ENCODE measurements at regions not wholly inside any gene's neighbourhood (a gene's known extent, or its start where the extent isn't known, plus 50 kb on each side); places are given as distances from the start of the nearest gene placed in this dataset.

GRCh38 chr4:135281230-135281629 is 1079.6 kb upstream of the PABPC4L start:
- Histone ChIP-seq H3K4me1 (no peaks in the 10 kb centered on the region), H3K27ac (no peak overlapping the region), H3K4me3 (no peak overlapping the region), H3K36me3 (no peaks in the 10 kb centered on the region), H3K9me3 (no peaks in the 10 kb centered on the region), H3K27me3 (replicated peaks in 1 of 7) (no peaks in the 10 kb centered on the region)
- WGBS, 5 donors: 76 to 89% (median 84%) methylated on average over 3 of the region's 3 CpGs
- DNase-seq: no peak
- TF ChIP-seq CTCF (IDR thresholded peaks at IDR 0.05 in 8 of 11, conservative IDR thresholded peaks at IDR 0.05 in 3 of 11) (no peak), POLR2AphosphoS5 (IDR thresholded peaks at IDR 0.05) (no peak), POLR2A (IDR thresholded peaks at IDR 0.05) (no peak)
- intact Hi-C loops (cut with DNase I; ENCODE audit: low total_unique reads): no loop called here

DNA sequence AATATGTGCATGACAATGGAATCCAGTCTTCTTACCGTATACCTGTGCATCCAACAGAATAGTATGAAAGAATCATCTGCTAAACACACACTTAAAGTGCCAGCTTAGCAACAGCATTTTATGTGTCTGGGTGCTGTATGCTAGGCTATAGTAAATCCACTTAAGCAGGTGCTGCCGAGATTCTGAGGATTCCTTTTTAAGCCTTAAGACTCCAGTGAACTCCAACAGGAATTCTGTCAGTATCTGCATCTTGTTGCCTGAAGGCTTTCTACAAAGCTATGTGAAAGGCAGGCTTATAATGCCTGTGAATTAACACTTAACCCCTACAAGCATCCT is 1076.4 kb upstream of the PABPC4L start:
- TF ChIP-seq POLR2A (IDR thresholded peaks at IDR 0.05) (no peak), POLR2AphosphoS5 (IDR thresholded peaks at IDR 0.05) (no peak), CTCF (IDR thresholded peaks at IDR 0.05 in 8 of 11, conservative IDR thresholded peaks at IDR 0.05 in 3 of 11) (no peak)
- H3K27ac ChIP-seq: no peak overlapping the region
- intact Hi-C loops (cut with DNase I; ENCODE audit: low total_unique reads): no loop called here
- no peak for DNase-seq
- no peaks in the 10 kb centered on the region for H3K9me3 ChIP-seq
- H3K4me3 ChIP-seq: no peak overlapping the region
- H3K4me1 ChIP-seq: no peaks in the 10 kb centered on the region
- WGBS, 5 donors: 64 to 90% (median 86%) methylated on average over 2 of the region's 2 CpGs
- H3K27me3 ChIP-seq (replicated peaks in 1 of 7): no peaks in the 10 kb centered on the region
- H3K36me3 ChIP-seq: no peaks in the 10 kb centered on the region

GRCh38 chr4:135277068-135277979 is 1075.7 kb upstream of the PABPC4L start:
- 69 to 81% (median 77%) methylated on average over 5 of the region's 5 CpGs for WGBS, 5 donors

More at GRCh38 chr4:135277068-135277979, 1075.7 kb upstream of the PABPC4L start:
- TF ChIP-seq POLR2A (IDR thresholded peaks at IDR 0.05): no peak
- TF ChIP-seq POLR2AphosphoS5 (IDR thresholded peaks at IDR 0.05): no peak
- TF ChIP-seq CTCF (IDR thresholded peaks at IDR 0.05 in 8 of 11, conservative IDR thresholded peaks at IDR 0.05 in 3 of 11): no peak
- intact Hi-C loops (cut with DNase I; ENCODE audit: low total_unique reads): no loop called here
- Histone ChIP-seq H3K4me3 (no peak overlapping the region), H3K4me1 (no peaks in the 10 kb centered on the region), H3K36me3 (no peaks in the 10 kb centered on the region), H3K9me3 (no peaks in the 10 kb centered on the region), H3K27me3 (replicated peaks in 1 of 7) (no peaks in the 10 kb centered on the region), H3K27ac (no peak overlapping the region)
- no peak for DNase-seq
